ENCODE measurements at regions not wholly inside any gene's neighbourhood (a gene's known extent, or its start where the extent isn't known, plus 50 kb on each side); places are given as distances from the start of the nearest gene placed in this dataset.
A peak's percentile ranks its signal among the peaks of the same experiment; 100 is the strongest.

DNA sequence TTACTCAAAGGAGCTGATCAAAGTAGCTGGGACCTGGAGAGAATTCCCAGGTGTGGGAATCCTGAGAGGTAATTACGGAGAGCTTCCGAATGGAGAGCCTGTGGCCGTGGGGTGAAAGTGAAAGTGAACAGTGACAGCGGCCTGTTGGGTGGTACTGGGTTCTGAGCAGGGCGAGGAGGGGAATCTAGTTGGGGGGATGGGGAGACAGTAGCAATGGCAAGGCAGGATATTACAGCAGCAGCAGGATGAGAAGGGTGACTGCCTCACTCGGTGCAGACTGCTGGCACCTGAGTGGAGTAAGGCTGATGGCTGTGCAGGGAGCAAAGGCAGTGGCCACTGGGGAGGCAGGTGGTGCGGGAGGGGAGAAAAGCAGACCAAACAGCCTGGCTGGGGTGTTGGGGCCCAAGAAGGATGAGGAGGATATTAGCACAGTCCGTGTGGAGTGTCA is 70.3 kb upstream of the PRDX6 start (continued):
- TF ChIP-seq, protein P1, sequence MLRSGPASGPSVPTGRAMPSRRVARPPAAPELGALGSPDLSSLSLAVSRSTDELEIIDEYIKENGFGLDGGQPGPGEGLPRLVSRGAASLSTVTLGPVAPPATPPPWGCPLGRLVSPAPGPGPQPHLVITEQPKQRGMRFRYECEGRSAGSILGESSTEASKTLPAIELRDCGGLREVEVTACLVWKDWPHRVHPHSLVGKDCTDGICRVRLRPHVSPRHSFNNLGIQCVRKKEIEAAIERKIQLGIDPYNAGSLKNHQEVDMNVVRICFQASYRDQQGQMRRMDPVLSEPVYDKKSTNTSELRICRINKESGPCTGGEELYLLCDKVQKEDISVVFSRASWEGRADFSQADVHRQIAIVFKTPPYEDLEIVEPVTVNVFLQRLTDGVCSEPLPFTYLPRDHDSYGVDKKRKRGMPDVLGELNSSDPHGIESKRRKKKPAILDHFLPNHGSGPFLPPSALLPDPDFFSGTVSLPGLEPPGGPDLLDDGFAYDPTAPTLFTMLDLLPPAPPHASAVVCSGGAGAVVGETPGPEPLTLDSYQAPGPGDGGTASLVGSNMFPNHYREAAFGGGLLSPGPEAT (IDR thresholded peaks at IDR 0.05; ENCODE audit: low read depth) = peak; percentile 33; the same call in 1 of the 2 replicates
- TF ChIP-seq, protein P2, sequence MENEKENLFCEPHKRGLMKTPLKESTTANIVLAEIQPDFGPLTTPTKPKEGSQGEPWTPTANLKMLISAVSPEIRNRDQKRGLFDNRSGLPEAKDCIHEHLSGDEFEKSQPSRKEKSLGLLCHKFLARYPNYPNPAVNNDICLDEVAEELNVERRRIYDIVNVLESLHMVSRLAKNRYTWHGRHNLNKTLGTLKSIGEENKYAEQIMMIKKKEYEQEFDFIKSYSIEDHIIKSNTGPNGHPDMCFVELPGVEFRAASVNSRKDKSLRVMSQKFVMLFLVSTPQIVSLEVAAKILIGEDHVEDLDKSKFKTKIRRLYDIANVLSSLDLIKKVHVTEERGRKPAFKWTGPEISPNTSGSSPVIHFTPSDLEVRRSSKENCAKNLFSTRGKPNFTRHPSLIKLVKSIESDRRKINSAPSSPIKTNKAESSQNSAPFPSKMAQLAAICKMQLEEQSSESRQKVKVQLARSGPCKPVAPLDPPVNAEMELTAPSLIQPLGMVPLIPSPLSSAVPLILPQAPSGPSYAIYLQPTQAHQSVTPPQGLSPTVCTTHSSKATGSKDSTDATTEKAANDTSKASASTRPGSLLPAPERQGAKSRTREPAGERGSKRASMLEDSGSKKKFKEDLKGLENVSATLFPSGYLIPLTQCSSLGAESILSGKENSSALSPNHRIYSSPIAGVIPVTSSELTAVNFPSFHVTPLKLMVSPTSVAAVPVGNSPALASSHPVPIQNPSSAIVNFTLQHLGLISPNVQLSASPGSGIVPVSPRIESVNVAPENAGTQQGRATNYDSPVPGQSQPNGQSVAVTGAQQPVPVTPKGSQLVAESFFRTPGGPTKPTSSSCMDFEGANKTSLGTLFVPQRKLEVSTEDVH (IDR thresholded peaks at IDR 0.05; ENCODE audit: low read depth, partially characterized antibody) = no peak
- TF ChIP-seq KDM1A (IDR thresholded peaks at IDR 0.05; ENCODE audit: borderline replicate concordance) (no peak), NBN (IDR thresholded peaks at IDR 0.05) (no peak), CHD1 (IDR thresholded peaks at IDR 0.05; ENCODE audit: low read depth, low read length) (no peak), SIN3A (IDR thresholded peaks at IDR 0.05; ENCODE audit: low read depth, low read length) (no peak), WRNIP1 (IDR thresholded peaks at IDR 0.05; ENCODE audit: borderline replicate concordance, low read depth, low read length) (no peak), POLR2A (IDR thresholded peaks at IDR 0.05; ENCODE audit: low read depth, low read length) (0 out of 2 replicates have a peak, but pooled peaks have one; percentile 30), ATF7 (IDR thresholded peaks at IDR 0.05; ENCODE audit: low read depth) (no peak), ZNF24 (IDR thresholded peaks at IDR 0.05) (no peak)

Measured in GM12878 (cell line).